ENCODE measurements at regions not wholly inside any gene's neighbourhood (a gene's known extent, or its start where the extent isn't known, plus 50 kb on each side); places are given as distances from the start of the nearest gene placed in this dataset.

GRCh38 chr12:47412601-47413236, 293.1 kb downstream of the RPAP3 start:
- no peak for TF ChIP-seq EMX1 (CRISPR knock-in tag; IDR thresholded peaks at IDR 0.05)
- ATAC-seq (no peak), DNase-seq (ENCODE audit: low spot score) (no peak)
- Mint-ChIP-seq H3K9me3 (peaks cover 8% of the 10 kb centered on the region), H3K4me3 (no peak overlapping the region), H3K27me3 (ENCODE audit: low read depth) (no peaks in the 10 kb centered on the region), H3K36me3 (no peaks in the 10 kb centered on the region), H3K4me1 (peaks cover 7% of the 10 kb centered on the region), H3K27ac (no peak overlapping the region)
- CTCF ChIA-PET: interaction anchor here (0.9 kb wide), 1 partner anchor 302 kb away, joined by 3 read pairs; no protein-coding TSS in a partner anchor
- POLR2A ChIA-PET: no interaction called here

- H3K9me3 Mint-ChIP-seq: peaks cover 8% of the 10 kb centered on the region
- no peak overlapping the region for H3K4me3 Mint-ChIP-seq
- H3K27me3 Mint-ChIP-seq (ENCODE audit: low read depth): no peaks in the 10 kb centered on the region
- H3K36me3 Mint-ChIP-seq: no peaks in the 10 kb centered on the region
- ChIA-PET CTCF (no interaction called here), POLR2A (no interaction called here)
- H3K27ac Mint-ChIP-seq: no peak overlapping the region
- TF ChIP-seq FOXP4 (CRISPR knock-in tag; IDR thresholded peaks at IDR 0.05) (no peak), TEAD1 (CRISPR knock-in tag; IDR thresholded peaks at IDR 0.05) (no peak), AR (CRISPR knock-in tag; IDR thresholded peaks at IDR 0.05) (no peak), SP1 (CRISPR knock-in tag; conservative IDR thresholded peaks at IDR 0.05) (no peak), E2F1 (CRISPR knock-in tag; IDR thresholded peaks at IDR 0.05) (no peak), ZNF121 (CRISPR knock-in tag; IDR thresholded peaks at IDR 0.05) (no peak), NR1H2 (CRISPR knock-in tag; IDR thresholded peaks at IDR 0.05) (no peak), STAT6 (CRISPR knock-in tag; conservative IDR thresholded peaks at IDR 0.05; ENCODE audit: low read depth) (no peak), CREM (CRISPR knock-in tag; IDR thresholded peaks at IDR 0.05) (no peak), ZNF263 (CRISPR knock-in tag; IDR thresholded peaks at IDR 0.05; ENCODE audit: low read depth) (no peak), ATF2 (CRISPR knock-in tag; IDR thresholded peaks at IDR 0.05; ENCODE audit: borderline replicate concordance, low read depth) (no peak), RORB (CRISPR knock-in tag; IDR thresholded peaks at IDR 0.05) (no peak), NFE2L1 (CRISPR knock-in tag; IDR thresholded peaks at IDR 0.05) (no peak), ZMAT4 (CRISPR knock-in tag; IDR thresholded peaks at IDR 0.05) (no peak), GRHL2 (CRISPR knock-in tag; IDR thresholded peaks at IDR 0.05; ENCODE audit: insufficient replicate concordance, severe bottlenecking) (no peak), E2F5 (CRISPR knock-in tag; IDR thresholded peaks at IDR 0.05) (no peak)
- peaks cover 7% of the 10 kb centered on the region for H3K4me1 Mint-ChIP-seq
- no peak for ATAC-seq
- no peak for DNase-seq (ENCODE audit: low spot score)
Measured at GRCh38 chr12:47411966-47412365, 293.9 kb downstream of the RPAP3 start.

Data from WTC11 (cell line).